ENCODE measurements at regions not wholly inside any gene's neighbourhood (a gene's known extent, or its start where the extent isn't known, plus 50 kb on each side); places are given as distances from the start of the nearest gene placed in this dataset.

DNA sequence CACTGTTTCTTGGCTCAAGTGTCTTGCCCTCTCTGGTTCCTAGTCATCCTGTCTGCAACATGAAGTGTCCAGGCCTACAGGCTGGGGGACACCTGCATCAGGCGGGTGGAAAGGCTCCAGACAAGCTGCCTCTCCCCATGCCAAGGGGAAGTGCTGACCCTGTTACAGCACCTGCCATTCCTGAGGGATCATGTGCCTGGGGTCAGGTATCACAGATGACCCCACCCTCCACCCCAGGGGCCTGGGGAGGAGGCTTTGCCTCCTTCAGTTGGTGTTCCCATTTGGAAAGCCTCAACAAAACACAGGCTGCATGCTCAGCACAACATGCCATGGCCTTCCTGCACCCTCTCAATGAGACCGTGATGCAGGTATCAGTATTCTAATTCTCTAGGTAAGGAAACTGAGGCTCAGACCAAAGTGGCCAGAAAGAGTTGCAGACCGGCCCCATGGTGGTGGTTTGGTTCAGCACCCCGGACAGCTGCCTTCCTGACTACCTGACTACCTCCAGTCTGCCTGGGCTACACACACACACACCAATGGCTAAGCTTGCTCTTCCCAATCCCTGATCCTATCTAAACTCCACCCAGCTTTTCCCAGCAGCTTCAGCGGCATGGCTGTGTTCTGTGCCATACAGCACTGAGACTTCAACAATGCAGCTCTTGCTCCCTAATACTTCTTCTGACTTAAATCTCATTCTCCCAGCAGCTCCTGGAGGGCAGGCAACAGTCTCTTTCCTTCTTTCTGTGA lies 69.7 kb upstream of the LINGO1 start:
- TF ChIP-seq, protein P1, sequence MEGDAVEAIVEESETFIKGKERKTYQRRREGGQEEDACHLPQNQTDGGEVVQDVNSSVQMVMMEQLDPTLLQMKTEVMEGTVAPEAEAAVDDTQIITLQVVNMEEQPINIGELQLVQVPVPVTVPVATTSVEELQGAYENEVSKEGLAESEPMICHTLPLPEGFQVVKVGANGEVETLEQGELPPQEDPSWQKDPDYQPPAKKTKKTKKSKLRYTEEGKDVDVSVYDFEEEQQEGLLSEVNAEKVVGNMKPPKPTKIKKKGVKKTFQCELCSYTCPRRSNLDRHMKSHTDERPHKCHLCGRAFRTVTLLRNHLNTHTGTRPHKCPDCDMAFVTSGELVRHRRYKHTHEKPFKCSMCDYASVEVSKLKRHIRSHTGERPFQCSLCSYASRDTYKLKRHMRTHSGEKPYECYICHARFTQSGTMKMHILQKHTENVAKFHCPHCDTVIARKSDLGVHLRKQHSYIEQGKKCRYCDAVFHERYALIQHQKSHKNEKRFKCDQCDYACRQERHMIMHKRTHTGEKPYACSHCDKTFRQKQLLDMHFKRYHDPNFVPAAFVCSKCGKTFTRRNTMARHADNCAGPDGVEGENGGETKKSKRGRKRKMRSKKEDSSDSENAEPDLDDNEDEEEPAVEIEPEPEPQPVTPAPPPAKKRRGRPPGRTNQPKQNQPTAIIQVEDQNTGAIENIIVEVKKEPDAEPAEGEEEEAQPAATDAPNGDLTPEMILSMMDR (IDR thresholded peaks at IDR 0.05): no peak
- no peak for TF ChIP-seq POLR2A (IDR thresholded peaks at IDR 0.05; ENCODE audit: low read depth)
- TF ChIP-seq EP300 (IDR thresholded peaks at IDR 0.05): no peak
- no peak for TF ChIP-seq POLR2AphosphoS5 (IDR thresholded peaks at IDR 0.05)
